ENCODE measurements at regions not wholly inside any gene's neighbourhood (a gene's known extent, or its start where the extent isn't known, plus 50 kb on each side); places are given as distances from the start of the nearest gene placed in this dataset.
"Not testable (repeated sequence)": the region's sequence is repeated elsewhere in the genome, so short reads cannot be mapped to it uniquely, and the experiment has no call there.

- H3K36me3 ChIP-seq (ENCODE audit: control insufficient read depth, insufficient read depth, low read length, severe bottlenecking); H3K9ac ChIP-seq (ENCODE audit: low read length); H3K9me3 ChIP-seq (ENCODE audit: control insufficient read depth, low read length); H3K4me3 ChIP-seq (ENCODE audit: low read length); H3K27me3 ChIP-seq (replicated peaks; ENCODE audit: control insufficient read depth, insufficient read depth, low read length): not testable (repeated sequence)
- DNase-seq (ENCODE audit: low read depth): peak; percentile 73
- H3K4me1 ChIP-seq (ENCODE audit: control insufficient read depth, insufficient read depth, low read length): peaks cover 35% of the 10 kb centered on the region
Measured at GRCh38 chr16:88240118-88240517, 142.6 kb upstream of the ZNF469 start.

GRCh38 chr16:88240776-88241175 lies 142.0 kb upstream of the ZNF469 start:
- H3K4me1 ChIP-seq (ENCODE audit: control insufficient read depth, insufficient read depth, low read length): peaks cover 36% of the 10 kb centered on the region
- H3K9ac ChIP-seq (ENCODE audit: low read length); DNase-seq (ENCODE audit: low read depth); H3K36me3 ChIP-seq (ENCODE audit: control insufficient read depth, insufficient read depth, low read length, severe bottlenecking); H3K27me3 ChIP-seq (replicated peaks; ENCODE audit: control insufficient read depth, insufficient read depth, low read length); H3K4me3 ChIP-seq (ENCODE audit: low read length); H3K9me3 ChIP-seq (ENCODE audit: control insufficient read depth, low read length): not testable (repeated sequence)

- H3K27me3 ChIP-seq (replicated peaks; ENCODE audit: control insufficient read depth, insufficient read depth, low read length); DNase-seq (ENCODE audit: low read depth); H3K36me3 ChIP-seq (ENCODE audit: control insufficient read depth, insufficient read depth, low read length, severe bottlenecking); H3K4me3 ChIP-seq (ENCODE audit: low read length); H3K9me3 ChIP-seq (ENCODE audit: control insufficient read depth, low read length); H3K9ac ChIP-seq (ENCODE audit: low read length): not testable (repeated sequence)
- H3K4me1 ChIP-seq (ENCODE audit: control insufficient read depth, insufficient read depth, low read length): peaks cover 41% of the 10 kb centered on the region
Measured at GRCh38 chr16:88241404-88242311, 141.1 kb upstream of the ZNF469 start.

- not testable (repeated sequence) for H3K27me3 ChIP-seq (replicated peaks; ENCODE audit: control insufficient read depth, insufficient read depth, low read length); H3K9me3 ChIP-seq (ENCODE audit: control insufficient read depth, low read length); H3K36me3 ChIP-seq (ENCODE audit: control insufficient read depth, insufficient read depth, low read length, severe bottlenecking); H3K9ac ChIP-seq (ENCODE audit: low read length); H3K4me3 ChIP-seq (ENCODE audit: low read length)
- peaks cover 41% of the 10 kb centered on the region for H3K4me1 ChIP-seq (ENCODE audit: control insufficient read depth, insufficient read depth, low read length)
- DNase-seq (ENCODE audit: low read depth): peak; percentile 76
Measured at GRCh38 chr16:88242312-88243295, 140.2 kb upstream of the ZNF469 start.

GRCh38 chr16:88243921-88244320 lies 138.8 kb upstream of the ZNF469 start:
- not testable (repeated sequence) for H3K4me3 ChIP-seq (ENCODE audit: low read length); DNase-seq (ENCODE audit: low read depth); H3K9me3 ChIP-seq (ENCODE audit: control insufficient read depth, low read length); H3K27me3 ChIP-seq (replicated peaks; ENCODE audit: control insufficient read depth, insufficient read depth, low read length); H3K9ac ChIP-seq (ENCODE audit: low read length); H3K36me3 ChIP-seq (ENCODE audit: control insufficient read depth, insufficient read depth, low read length, severe bottlenecking)
- peaks cover 35% of the 10 kb centered on the region for H3K4me1 ChIP-seq (ENCODE audit: control insufficient read depth, insufficient read depth, low read length)

- H3K27me3 ChIP-seq (replicated peaks; ENCODE audit: control insufficient read depth, insufficient read depth, low read length); H3K9me3 ChIP-seq (ENCODE audit: control insufficient read depth, low read length); H3K9ac ChIP-seq (ENCODE audit: low read length); H3K36me3 ChIP-seq (ENCODE audit: control insufficient read depth, insufficient read depth, low read length, severe bottlenecking): not testable (repeated sequence)
- Histone ChIP-seq H3K4me1 (ENCODE audit: control insufficient read depth, insufficient read depth, low read length) (peaks cover 31% of the 10 kb centered on the region), H3K4me3 (ENCODE audit: low read length) (peak overlapping the region; percentile 13)
- DNase-seq (ENCODE audit: low read depth): peak; percentile 78
Measured at GRCh38 chr16:88245241-88246081, 137.3 kb upstream of the ZNF469 start.

- peaks cover 21% of the 10 kb centered on the region for H3K4me1 ChIP-seq (ENCODE audit: control insufficient read depth, insufficient read depth, low read length)
- not testable (repeated sequence) for H3K4me3 ChIP-seq (ENCODE audit: low read length); H3K9me3 ChIP-seq (ENCODE audit: control insufficient read depth, low read length); H3K9ac ChIP-seq (ENCODE audit: low read length); DNase-seq (ENCODE audit: low read depth); H3K36me3 ChIP-seq (ENCODE audit: control insufficient read depth, insufficient read depth, low read length, severe bottlenecking); H3K27me3 ChIP-seq (replicated peaks; ENCODE audit: control insufficient read depth, insufficient read depth, low read length)
Measured at GRCh38 chr16:88246955-88247582, 135.7 kb upstream of the ZNF469 start.

GRCh38 chr16:88247583-88247966 lies 135.2 kb upstream of the ZNF469 start:
- H3K4me1 ChIP-seq (ENCODE audit: control insufficient read depth, insufficient read depth, low read length): peaks cover 16% of the 10 kb centered on the region
- not testable (repeated sequence) for DNase-seq (ENCODE audit: low read depth); H3K4me3 ChIP-seq (ENCODE audit: low read length); H3K9me3 ChIP-seq (ENCODE audit: control insufficient read depth, low read length); H3K27me3 ChIP-seq (replicated peaks; ENCODE audit: control insufficient read depth, insufficient read depth, low read length); H3K9ac ChIP-seq (ENCODE audit: low read length); H3K36me3 ChIP-seq (ENCODE audit: control insufficient read depth, insufficient read depth, low read length, severe bottlenecking)

- not testable (repeated sequence) for H3K36me3 ChIP-seq (ENCODE audit: control insufficient read depth, insufficient read depth, low read length, severe bottlenecking); H3K9ac ChIP-seq (ENCODE audit: low read length); H3K9me3 ChIP-seq (ENCODE audit: control insufficient read depth, low read length); DNase-seq (ENCODE audit: low read depth); H3K4me3 ChIP-seq (ENCODE audit: low read length); H3K27me3 ChIP-seq (replicated peaks; ENCODE audit: control insufficient read depth, insufficient read depth, low read length)
- H3K4me1 ChIP-seq (ENCODE audit: control insufficient read depth, insufficient read depth, low read length): peaks cover 12% of the 10 kb centered on the region
Measured at GRCh38 chr16:88248761-88249160, 134.0 kb upstream of the ZNF469 start.

- not testable (repeated sequence) for H3K4me3 ChIP-seq (ENCODE audit: low read length); H3K9ac ChIP-seq (ENCODE audit: low read length); H3K36me3 ChIP-seq (ENCODE audit: control insufficient read depth, insufficient read depth, low read length, severe bottlenecking); DNase-seq (ENCODE audit: low read depth); H3K4me1 ChIP-seq (ENCODE audit: control insufficient read depth, insufficient read depth, low read length); H3K27me3 ChIP-seq (replicated peaks; ENCODE audit: control insufficient read depth, insufficient read depth, low read length); H3K9me3 ChIP-seq (ENCODE audit: control insufficient read depth, low read length)
Measured at GRCh38 chr16:88250381-88250780, 132.4 kb upstream of the ZNF469 start.

All from adipocyte (in vitro differentiated cells).